Activated CD4-positive, alpha-beta memory T cell treated with anti-CD3 and anti-CD28 coated beads for 36 hours (primary cell): ENCODE measurements at regions not wholly inside any gene's neighbourhood (a gene's known extent, or its start where the extent isn't known, plus 50 kb on each side); places are given as distances from the start of the nearest gene placed in this dataset.

Experiments
- CTCF ChIA-PET: fragments of 350-600 bp; sonication (Branson Sonifier 250); formaldehyde crosslinking; loops from one replicate; lab custom pipeline; 2021; ENCODE audit warnings: antibody characterized with exemption, inconsistent platforms; lab: Charles Lee
- POLR2A ChIA-PET: fragments of 350-600 bp; sonication (Branson Sonifier 250); formaldehyde crosslinking; loops from one replicate; lab custom pipeline; 2021; ENCODE audit warnings: antibody characterized with exemption; lab: Charles Lee
- DNase-seq: peaks from one replicate; pipeline ENCODE4 v3.0.0-alpha.2; 2020
- H3K27ac Mint-ChIP-seq: one replicate; pipeline ENCODE4 v1.8.0; 2021; ENCODE audit warnings: mixed read lengths
- H3K27me3 Mint-ChIP-seq: one replicate; pipeline ENCODE4 v1.8.0; 2021; ENCODE audit warnings: mixed read lengths
- H3K36me3 Mint-ChIP-seq: one replicate; pipeline ENCODE4 v1.8.0; 2021; ENCODE audit warnings: mixed read lengths
- H3K4me1 Mint-ChIP-seq: one replicate; pipeline ENCODE4 v1.8.0; 2021; ENCODE audit warnings: low read depth, mixed read lengths
- H3K4me3 Mint-ChIP-seq: one replicate; pipeline ENCODE4 v1.8.0; 2021; ENCODE audit warnings: mild to moderate bottlenecking, mixed read lengths
- H3K9me3 Mint-ChIP-seq: one replicate; pipeline ENCODE4 v1.8.0; 2021; ENCODE audit warnings: mixed read lengths
- intact Hi-C: fragments of 100-400 bp; cut with micrococcal nuclease; formaldehyde crosslinking; loops from one replicate; pipeline ENCODE4 v1.15.1; 2023

DNA sequence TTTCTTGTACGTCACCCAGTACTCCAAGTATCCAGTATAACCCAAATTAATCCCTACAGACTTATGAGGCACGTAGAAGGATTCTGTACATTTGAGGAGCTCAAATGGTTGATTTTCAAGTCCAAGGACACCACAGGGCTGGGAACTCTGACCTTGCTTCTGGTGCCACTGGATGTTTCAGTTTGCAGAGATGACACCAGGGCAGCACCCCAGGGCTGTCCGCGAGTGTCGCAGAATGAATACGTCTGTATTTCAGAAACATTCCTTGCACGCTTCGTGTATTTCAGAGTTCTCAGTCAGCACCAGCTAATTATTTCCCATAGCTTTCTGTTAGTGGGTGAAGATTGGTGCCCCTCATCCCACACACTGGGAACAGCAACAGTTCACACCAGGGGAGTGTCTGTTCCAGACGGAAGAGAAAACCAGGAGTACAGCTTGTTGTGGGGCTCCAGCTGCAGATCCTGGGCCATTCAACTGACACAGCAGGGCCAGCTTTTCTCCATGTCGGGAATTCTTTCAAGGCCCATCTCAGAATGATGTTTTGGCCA is 159.2 kb downstream of the RHOU start:
- intact Hi-C loops = no loop called here
- no peak for DNase-seq
- Mint-ChIP-seq H3K27ac (no peak overlapping the region), H3K4me3 (no peak overlapping the region), H3K27me3 (no peaks in the 10 kb centered on the region), H3K9me3 (no peaks in the 10 kb centered on the region), H3K36me3 (no peaks in the 10 kb centered on the region), H3K4me1 (peaks cover 16% of the 10 kb centered on the region)
- CTCF ChIA-PET = no interaction called here
- POLR2A ChIA-PET = no interaction called here

DNA sequence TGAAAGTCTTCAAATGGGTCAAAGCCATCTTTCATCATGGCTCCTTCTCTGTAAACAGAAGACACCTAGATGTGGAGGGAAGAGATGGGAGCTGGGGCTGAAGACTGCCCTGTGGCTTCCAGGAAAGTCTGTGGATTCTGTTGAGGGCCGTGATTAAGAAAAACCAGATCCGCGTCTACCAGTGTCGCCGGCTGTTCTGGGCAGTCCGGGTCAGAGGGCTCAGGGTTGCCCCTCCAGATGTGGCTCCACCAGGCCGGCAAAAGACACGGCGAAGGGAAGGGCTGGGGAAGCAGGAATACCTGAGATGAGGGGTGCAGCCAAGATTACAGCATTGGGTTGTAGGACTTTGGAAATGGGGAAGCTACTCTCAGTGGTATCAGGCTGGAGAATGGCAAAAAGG is 162.6 kb downstream of the RHOU start:
- Mint-ChIP-seq H3K27ac (no peak overlapping the region), H3K36me3 (no peaks in the 10 kb centered on the region), H3K27me3 (no peaks in the 10 kb centered on the region), H3K4me1 (no peaks in the 10 kb centered on the region), H3K9me3 (no peaks in the 10 kb centered on the region), H3K4me3 (no peak overlapping the region)
- POLR2A ChIA-PET = no interaction called here
- intact Hi-C loops = no loop called here
- DNase-seq = no peak
- CTCF ChIA-PET = no interaction called here

GRCh38 chr1:228898582-228898992 is 163.3 kb downstream of the RHOU start:
- Mint-ChIP-seq H3K4me3 (no peak overlapping the region), H3K27me3 (no peaks in the 10 kb centered on the region), H3K9me3 (no peaks in the 10 kb centered on the region), H3K4me1 (no peaks in the 10 kb centered on the region), H3K27ac (no peak overlapping the region), H3K36me3 (no peaks in the 10 kb centered on the region)
- intact Hi-C loops = no loop called here
- ChIA-PET CTCF (no interaction called here), POLR2A (no interaction called here)
- no peak for DNase-seq

DNA sequence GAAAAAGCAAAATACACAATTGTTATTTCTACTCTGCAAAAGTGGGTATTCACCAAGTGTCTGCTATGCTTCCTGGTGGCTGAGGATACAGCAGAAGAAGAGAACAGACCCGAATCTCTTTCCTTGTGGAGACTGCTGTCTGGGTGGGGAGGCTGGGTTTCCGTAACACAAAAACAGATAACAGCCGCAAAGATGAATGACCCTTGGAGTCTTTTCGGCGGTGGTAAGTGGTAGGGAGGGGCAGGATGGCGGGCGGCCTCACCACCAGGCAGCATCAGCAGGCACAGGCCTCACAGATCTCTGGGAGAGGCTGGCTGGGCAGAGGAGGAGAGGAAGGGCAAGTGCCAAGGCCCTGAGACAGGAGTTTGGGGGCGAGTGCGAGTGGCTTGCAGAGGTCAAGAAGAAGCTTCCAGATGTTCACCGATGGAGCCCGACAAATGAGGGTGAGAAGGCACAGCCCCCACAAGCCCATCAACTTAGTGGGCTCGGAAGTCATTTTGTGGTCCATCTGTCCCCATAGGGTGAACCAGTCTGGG is 164.2 kb downstream of the RHOU start:
- intact Hi-C loops = no loop called here
- Mint-ChIP-seq H3K27me3 (no peaks in the 10 kb centered on the region), H3K4me1 (no peaks in the 10 kb centered on the region), H3K36me3 (no peaks in the 10 kb centered on the region), H3K27ac (no peak overlapping the region), H3K9me3 (no peaks in the 10 kb centered on the region), H3K4me3 (no peak overlapping the region)
- ChIA-PET CTCF (no interaction called here), POLR2A (no interaction called here)
- DNase-seq = no peak

DNA sequence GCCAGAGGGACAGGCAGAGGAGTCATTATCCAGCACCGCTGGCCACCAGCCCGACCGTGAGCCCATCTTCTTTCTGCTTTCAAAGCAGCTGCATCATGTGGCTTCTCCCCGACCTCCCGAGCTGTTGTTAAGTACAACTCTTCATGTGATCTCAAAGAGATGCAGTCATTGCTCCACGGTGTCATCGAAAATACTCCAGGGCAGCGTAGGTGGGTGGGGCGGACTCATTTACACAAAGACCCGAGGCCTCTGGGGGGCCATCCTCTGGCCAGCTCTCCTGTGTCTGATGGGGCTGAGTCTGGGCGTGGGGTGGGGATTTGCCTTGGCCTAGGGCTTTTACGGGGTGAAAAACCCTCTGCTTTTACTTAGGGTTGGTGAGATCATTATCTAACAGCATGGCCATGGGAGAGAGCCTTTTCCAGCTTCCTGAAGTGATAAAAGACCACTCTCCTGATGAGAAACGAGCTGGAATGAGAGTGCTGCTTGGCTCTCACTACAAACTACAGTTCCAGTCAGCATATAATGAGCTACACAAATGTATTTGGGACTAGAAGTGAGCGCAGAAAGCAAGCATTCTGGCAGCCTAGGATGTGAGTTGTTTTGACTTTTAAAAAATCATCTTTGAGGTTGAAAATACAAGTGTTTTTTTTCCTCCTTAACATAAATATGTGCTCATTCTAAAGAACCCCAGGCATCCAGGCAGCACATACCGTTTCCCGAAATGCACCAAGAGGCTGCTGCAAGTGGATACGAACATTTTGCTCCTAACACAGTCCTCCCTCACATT is 165.0 kb downstream of the RHOU start:
- H3K4me1 Mint-ChIP-seq = no peaks in the 10 kb centered on the region
- no peak overlapping the region for H3K4me3 Mint-ChIP-seq
- no peaks in the 10 kb centered on the region for H3K27me3 Mint-ChIP-seq
- ChIA-PET POLR2A (no interaction called here), CTCF (no interaction called here)
- H3K36me3 Mint-ChIP-seq = no peaks in the 10 kb centered on the region
- H3K9me3 Mint-ChIP-seq = no peaks in the 10 kb centered on the region
- DNase-seq = no peak
- intact Hi-C loops = no loop called here
- H3K27ac Mint-ChIP-seq = no peak overlapping the region

DNA sequence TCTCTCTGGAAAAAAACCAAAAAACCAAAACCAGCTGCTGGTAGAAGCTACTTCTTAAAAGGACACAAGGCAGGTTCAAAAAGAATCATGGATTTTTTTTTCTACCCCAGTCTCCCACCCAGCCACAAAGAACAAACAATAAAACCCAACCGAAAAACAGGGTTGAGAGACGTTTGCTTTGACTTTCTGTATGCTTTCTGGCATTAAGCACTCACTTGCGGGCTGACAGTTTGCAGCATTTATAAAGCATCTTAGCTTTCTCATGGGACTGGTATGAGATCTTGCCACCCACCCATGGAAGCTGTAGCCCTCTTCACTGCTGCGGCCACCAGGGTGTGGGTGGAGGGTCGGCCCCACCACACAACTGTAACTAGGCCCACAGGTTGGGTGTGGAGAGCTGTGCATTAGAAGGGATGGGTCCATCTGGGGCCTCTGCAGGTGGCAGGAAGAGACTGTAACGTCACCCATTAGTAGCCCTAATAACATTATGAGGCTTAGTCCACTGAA is 165.7 kb downstream of the RHOU start:
- no peaks in the 10 kb centered on the region for H3K9me3 Mint-ChIP-seq
- DNase-seq = no peak
- no peaks in the 10 kb centered on the region for H3K27me3 Mint-ChIP-seq
- H3K36me3 Mint-ChIP-seq = no peaks in the 10 kb centered on the region
- H3K4me1 Mint-ChIP-seq = no peaks in the 10 kb centered on the region
- no peak overlapping the region for H3K4me3 Mint-ChIP-seq
- CTCF ChIA-PET = no interaction called here
- intact Hi-C loops = no loop called here
- POLR2A ChIA-PET = no interaction called here
- H3K27ac Mint-ChIP-seq = no peak overlapping the region

GRCh38 chr1:228901936-228902681 is 166.8 kb downstream of the RHOU start:
- ChIA-PET CTCF (no interaction called here), POLR2A (no interaction called here)
- H3K4me1 Mint-ChIP-seq = no peaks in the 10 kb centered on the region
- DNase-seq = no peak
- H3K4me3 Mint-ChIP-seq = no peak overlapping the region
- intact Hi-C loops = no loop called here
- no peaks in the 10 kb centered on the region for H3K27me3 Mint-ChIP-seq
- no peak overlapping the region for H3K27ac Mint-ChIP-seq
- no peaks in the 10 kb centered on the region for H3K9me3 Mint-ChIP-seq
- no peaks in the 10 kb centered on the region for H3K36me3 Mint-ChIP-seq

- no peaks in the 10 kb centered on the region for H3K4me1 Mint-ChIP-seq
- H3K4me3 Mint-ChIP-seq = no peak overlapping the region
- ChIA-PET POLR2A (no interaction called here), CTCF (no interaction called here)
- DNase-seq = no peak
- no peaks in the 10 kb centered on the region for H3K27me3 Mint-ChIP-seq
- peaks cover under 1% of the 10 kb centered on the region for H3K9me3 Mint-ChIP-seq
- H3K36me3 Mint-ChIP-seq = no peaks in the 10 kb centered on the region
- intact Hi-C loops = no loop called here
- no peak overlapping the region for H3K27ac Mint-ChIP-seq
Measured at GRCh38 chr1:228902781-228903433, 167.6 kb downstream of the RHOU start.

DNA sequence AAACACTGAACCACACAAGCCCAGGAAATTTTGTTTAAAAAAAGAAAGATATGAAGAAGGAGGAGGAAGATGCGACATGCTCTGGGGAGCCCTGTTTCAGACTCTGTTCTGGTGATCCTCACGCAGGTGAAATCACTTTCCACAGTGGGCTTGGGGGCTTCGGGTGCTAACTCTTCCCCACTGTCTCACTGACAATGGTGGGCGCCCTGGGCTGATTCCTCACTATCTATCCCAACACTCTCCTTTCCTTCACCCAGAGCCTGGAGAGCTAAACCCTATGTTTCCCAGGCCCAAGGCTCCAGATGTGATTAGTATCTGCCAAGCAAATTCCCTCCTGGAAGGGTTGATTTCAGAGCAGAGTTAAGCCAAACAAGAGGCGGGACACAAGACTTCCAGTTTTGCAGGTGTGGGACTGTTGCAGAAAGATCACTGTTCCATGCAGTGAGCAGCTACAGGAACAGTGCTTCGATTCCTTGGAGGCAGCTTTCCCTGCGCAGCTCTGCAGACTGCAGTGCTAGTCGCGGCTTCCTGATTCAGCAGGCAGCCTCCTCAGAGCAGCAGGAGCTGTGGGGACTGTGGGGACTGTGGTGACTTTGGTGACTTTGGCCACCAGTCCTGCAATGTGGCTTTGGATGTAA is 168.3 kb downstream of the RHOU start:
- ChIA-PET CTCF (no interaction called here), POLR2A (no interaction called here)
- Mint-ChIP-seq H3K4me1 (no peaks in the 10 kb centered on the region), H3K36me3 (no peaks in the 10 kb centered on the region), H3K27me3 (no peaks in the 10 kb centered on the region), H3K4me3 (no peak overlapping the region), H3K9me3 (peaks cover 2% of the 10 kb centered on the region), H3K27ac (no peak overlapping the region)
- DNase-seq = no peak
- intact Hi-C loops = no loop called here

DNA sequence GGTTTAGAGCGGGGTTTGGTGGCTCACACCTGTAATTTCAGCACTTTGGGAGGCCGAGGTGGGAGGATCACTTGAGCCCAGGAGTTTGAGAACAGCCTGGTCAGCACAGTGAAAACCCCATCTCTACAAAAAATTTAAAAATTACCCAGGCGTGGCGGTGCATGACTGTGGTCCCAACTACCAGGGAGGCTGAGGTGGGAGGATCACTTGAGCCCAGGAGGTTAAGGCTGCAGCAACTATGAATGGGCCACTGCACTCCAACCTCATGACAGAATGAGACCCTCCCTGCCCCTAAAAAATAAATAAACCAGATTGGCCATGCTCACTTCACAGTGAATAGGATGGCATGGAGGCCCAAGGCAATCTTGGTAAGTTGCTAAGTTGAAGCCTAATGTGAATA is 168.9 kb downstream of the RHOU start:
- H3K36me3 Mint-ChIP-seq = no peaks in the 10 kb centered on the region
- peaks cover 2% of the 10 kb centered on the region for H3K9me3 Mint-ChIP-seq
- no peak overlapping the region for H3K4me3 Mint-ChIP-seq
- intact Hi-C loops = no loop called here
- H3K27ac Mint-ChIP-seq = no peak overlapping the region
- no peaks in the 10 kb centered on the region for H3K27me3 Mint-ChIP-seq
- CTCF ChIA-PET = no interaction called here
- no peaks in the 10 kb centered on the region for H3K4me1 Mint-ChIP-seq
- no peak for DNase-seq
- POLR2A ChIA-PET = no interaction called here

DNA sequence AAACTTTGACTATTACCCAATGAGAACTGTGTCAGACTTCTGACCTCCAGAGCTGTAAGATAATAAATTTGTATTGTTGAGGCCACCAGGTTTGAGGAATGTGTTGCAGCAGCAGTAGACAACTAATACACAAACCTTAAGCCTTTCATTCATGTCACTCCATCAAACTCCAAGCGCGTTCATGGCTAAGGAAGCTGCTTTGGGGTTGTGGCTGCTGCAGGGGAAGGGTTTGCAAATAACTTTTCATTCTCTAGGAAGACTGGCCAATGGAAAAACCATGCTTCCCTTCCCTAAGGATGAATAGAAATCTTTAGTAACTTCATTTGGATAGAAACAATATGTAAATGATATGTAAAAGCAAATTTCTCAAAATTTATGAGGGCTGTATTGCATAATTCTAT is 170.4 kb downstream of the RHOU start:
- H3K4me3 Mint-ChIP-seq = no peak overlapping the region
- ChIA-PET POLR2A (no interaction called here), CTCF (no interaction called here)
- H3K36me3 Mint-ChIP-seq = no peaks in the 10 kb centered on the region
- no peak overlapping the region for H3K27ac Mint-ChIP-seq
- no peaks in the 10 kb centered on the region for H3K27me3 Mint-ChIP-seq
- H3K4me1 Mint-ChIP-seq = no peaks in the 10 kb centered on the region
- intact Hi-C loops = no loop called here
- no peak for DNase-seq
- H3K9me3 Mint-ChIP-seq = peaks cover 2% of the 10 kb centered on the region
